ENCODE measurements at regions not wholly inside any gene's neighbourhood (a gene's known extent, or its start where the extent isn't known, plus 50 kb on each side); places are given as distances from the start of the nearest gene placed in this dataset.

- H3K4me3 Mint-ChIP-seq, result no peak overlapping the region
- no peaks in the 10 kb centered on the region for H3K36me3 Mint-ChIP-seq
- H3K27me3 Mint-ChIP-seq, result no peaks in the 10 kb centered on the region
- H3K9me3 Mint-ChIP-seq (ENCODE audit: low read depth), result peaks cover 3% of the 10 kb centered on the region
- H3K4me1 Mint-ChIP-seq (ENCODE audit: low read depth), result no peaks in the 10 kb centered on the region
- no peak overlapping the region for H3K27ac Mint-ChIP-seq
Measured at GRCh38 chr2:5385596-5385995, 306.6 kb upstream of the SOX11 start.

DNA sequence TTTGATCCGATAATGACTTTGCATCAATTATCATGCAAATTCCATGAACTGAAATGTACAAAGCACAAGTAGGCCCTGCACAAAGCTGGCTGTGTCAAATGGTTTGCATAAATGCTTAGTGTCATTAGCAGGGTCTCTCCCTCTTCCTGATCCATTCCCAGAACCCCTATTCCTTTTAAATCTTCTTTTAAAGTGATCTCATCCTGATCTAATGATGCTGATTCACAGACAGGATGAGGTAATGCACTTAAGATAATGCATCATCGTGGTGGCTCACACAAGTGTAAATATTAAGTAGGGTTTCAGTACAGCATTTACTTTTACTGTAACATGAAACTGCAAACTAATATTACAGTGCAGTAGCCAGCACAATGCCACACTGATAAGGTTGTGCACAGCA lies 304.8 kb upstream of the SOX11 start:
- peaks cover 3% of the 10 kb centered on the region for H3K9me3 Mint-ChIP-seq (ENCODE audit: low read depth)
- H3K27me3 Mint-ChIP-seq, result no peaks in the 10 kb centered on the region
- no peaks in the 10 kb centered on the region for H3K36me3 Mint-ChIP-seq
- no peaks in the 10 kb centered on the region for H3K4me1 Mint-ChIP-seq (ENCODE audit: low read depth)
- no peak overlapping the region for H3K27ac Mint-ChIP-seq
- H3K4me3 Mint-ChIP-seq, result no peak overlapping the region

DNA sequence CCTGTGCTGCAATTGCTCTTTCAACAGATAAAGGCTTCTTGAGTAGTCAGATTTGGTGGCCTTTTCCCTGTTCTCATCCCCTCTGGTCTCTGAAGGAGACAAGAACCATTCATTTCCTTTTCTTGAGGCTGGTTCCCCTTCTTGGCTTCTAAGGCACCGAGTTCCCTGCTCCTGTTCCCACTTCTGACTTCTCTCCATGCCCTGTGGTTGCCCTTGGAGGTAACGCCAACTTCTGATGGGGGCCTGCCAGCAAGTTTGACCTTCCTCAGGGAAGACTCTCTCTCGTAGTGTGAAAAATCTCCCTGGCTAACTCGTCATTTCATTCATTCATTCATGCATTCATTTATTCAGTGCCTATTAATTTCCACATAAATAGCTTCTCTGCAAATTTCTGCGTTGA lies 302.4 kb upstream of the SOX11 start:
- H3K9me3 Mint-ChIP-seq (ENCODE audit: low read depth), result no peaks in the 10 kb centered on the region
- H3K36me3 Mint-ChIP-seq, result no peaks in the 10 kb centered on the region
- no peaks in the 10 kb centered on the region for H3K27me3 Mint-ChIP-seq
- no peaks in the 10 kb centered on the region for H3K4me1 Mint-ChIP-seq (ENCODE audit: low read depth)
- no peak overlapping the region for H3K27ac Mint-ChIP-seq
- H3K4me3 Mint-ChIP-seq, result no peak overlapping the region

GRCh38 chr2:5391362-5391761 lies 300.8 kb upstream of the SOX11 start:
- H3K27ac Mint-ChIP-seq, result no peak overlapping the region
- H3K9me3 Mint-ChIP-seq (ENCODE audit: low read depth), result no peaks in the 10 kb centered on the region
- H3K4me3 Mint-ChIP-seq, result no peak overlapping the region
- H3K4me1 Mint-ChIP-seq (ENCODE audit: low read depth), result no peaks in the 10 kb centered on the region
- no peaks in the 10 kb centered on the region for H3K27me3 Mint-ChIP-seq
- H3K36me3 Mint-ChIP-seq, result no peaks in the 10 kb centered on the region

DNA sequence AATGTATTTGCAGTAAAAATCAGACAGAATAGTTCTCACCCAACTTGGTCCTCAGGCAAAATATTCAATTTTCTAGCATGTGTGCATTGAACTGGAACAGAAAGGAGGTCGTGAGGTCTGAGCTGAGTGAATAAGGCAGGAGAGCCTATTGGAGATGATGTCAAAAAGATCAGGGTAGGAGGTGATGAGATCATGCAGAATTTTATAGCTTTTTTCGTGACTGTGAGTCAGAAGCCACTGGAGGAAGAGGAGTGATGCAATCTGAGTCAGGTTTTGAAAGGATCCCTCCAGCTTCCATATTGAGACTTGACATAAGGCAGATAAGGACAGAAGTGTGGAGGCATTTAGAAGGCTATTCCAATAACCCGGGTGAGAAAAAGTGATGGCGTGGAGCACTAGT lies 299.5 kb upstream of the SOX11 start:
- H3K4me3 Mint-ChIP-seq, result no peak overlapping the region
- no peaks in the 10 kb centered on the region for H3K4me1 Mint-ChIP-seq (ENCODE audit: low read depth)
- H3K27ac Mint-ChIP-seq, result no peak overlapping the region
- H3K27me3 Mint-ChIP-seq, result no peaks in the 10 kb centered on the region
- H3K9me3 Mint-ChIP-seq (ENCODE audit: low read depth), result no peaks in the 10 kb centered on the region
- no peaks in the 10 kb centered on the region for H3K36me3 Mint-ChIP-seq

DNA sequence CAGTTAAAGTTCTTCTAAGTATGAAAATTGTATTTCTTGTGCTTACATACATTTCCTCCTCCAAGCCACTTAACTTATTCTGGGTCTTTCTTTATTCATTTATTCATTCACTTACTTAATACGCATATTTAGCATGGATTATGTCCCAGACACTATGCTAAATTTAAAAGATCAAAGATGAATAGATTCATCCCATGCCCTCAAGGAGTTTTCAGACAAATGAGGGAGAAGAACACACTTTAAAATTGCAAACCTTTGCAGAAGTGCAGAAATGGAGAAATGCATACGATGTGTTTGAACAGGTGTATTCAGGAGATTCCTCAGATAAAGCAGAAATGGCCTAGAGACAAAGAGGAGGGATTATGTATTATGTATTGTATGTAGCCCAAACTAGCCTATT lies 298.7 kb upstream of the SOX11 start:
- Mint-ChIP-seq H3K27ac (no peak overlapping the region), H3K4me1 (ENCODE audit: low read depth) (no peaks in the 10 kb centered on the region), H3K27me3 (no peaks in the 10 kb centered on the region), H3K9me3 (ENCODE audit: low read depth) (no peaks in the 10 kb centered on the region), H3K4me3 (no peak overlapping the region), H3K36me3 (no peaks in the 10 kb centered on the region)

- Mint-ChIP-seq H3K9me3 (ENCODE audit: low read depth) (no peaks in the 10 kb centered on the region), H3K27me3 (no peaks in the 10 kb centered on the region), H3K4me1 (ENCODE audit: low read depth) (no peaks in the 10 kb centered on the region), H3K36me3 (no peaks in the 10 kb centered on the region), H3K4me3 (no peak overlapping the region), H3K27ac (no peak overlapping the region)
Measured at GRCh38 chr2:5394223-5394622, 298.0 kb upstream of the SOX11 start.

GRCh38 chr2:5401115-5401657 lies 291.0 kb upstream of the SOX11 start:
- Mint-ChIP-seq H3K4me1 (ENCODE audit: low read depth) (no peaks in the 10 kb centered on the region), H3K36me3 (no peaks in the 10 kb centered on the region), H3K9me3 (ENCODE audit: low read depth) (no peaks in the 10 kb centered on the region), H3K27me3 (peaks cover 1% of the 10 kb centered on the region), H3K4me3 (no peak overlapping the region), H3K27ac (no peak overlapping the region)

DNA sequence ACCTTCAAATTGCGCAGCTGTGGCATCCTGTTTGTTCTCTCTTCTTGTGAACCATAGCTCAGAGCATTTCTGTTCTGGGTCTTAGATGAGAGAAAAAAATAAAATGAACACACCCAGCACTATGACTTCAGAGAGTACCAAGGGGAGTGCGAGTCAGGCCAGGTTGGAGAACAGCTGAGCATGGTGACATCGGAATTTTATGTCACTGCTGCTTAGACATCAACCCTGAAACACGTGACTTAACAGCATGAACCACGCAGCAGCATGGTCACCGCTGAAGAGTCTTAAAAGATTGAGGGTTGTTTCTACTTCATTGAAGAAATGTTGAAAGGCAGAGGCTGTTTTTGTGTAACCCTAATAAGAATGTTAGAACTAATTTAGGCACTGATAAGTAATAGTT lies 288.8 kb upstream of the SOX11 start:
- Mint-ChIP-seq H3K4me3 (no peak overlapping the region), H3K27ac (no peak overlapping the region), H3K36me3 (no peaks in the 10 kb centered on the region), H3K4me1 (ENCODE audit: low read depth) (no peaks in the 10 kb centered on the region), H3K9me3 (ENCODE audit: low read depth) (no peaks in the 10 kb centered on the region), H3K27me3 (peaks cover 1% of the 10 kb centered on the region)

DNA sequence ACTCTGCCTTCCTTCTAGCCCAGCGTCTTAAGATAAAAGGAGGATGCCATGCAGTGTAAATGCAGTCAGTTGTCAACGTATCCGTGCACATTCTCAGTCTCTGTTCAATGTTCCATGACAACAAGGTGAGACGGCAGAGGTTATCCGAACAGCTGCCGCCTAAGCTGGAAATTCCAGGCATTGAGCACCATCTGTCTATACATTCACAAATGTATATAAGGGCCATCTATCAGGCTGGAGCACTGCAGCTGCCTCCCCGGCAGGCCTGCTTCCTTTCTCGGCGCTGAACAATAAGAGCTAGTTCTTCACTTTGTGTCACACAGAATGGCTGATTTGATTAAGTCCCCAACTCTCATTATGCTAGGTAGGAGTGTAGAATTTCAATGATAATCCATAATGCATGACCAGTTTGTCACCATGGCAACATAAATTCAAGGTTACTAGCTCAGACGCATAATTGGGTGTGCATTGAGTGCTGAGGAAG lies 282.2 kb upstream of the SOX11 start:
- Mint-ChIP-seq H3K27ac (no peak overlapping the region), H3K4me1 (ENCODE audit: low read depth) (no peaks in the 10 kb centered on the region), H3K9me3 (ENCODE audit: low read depth) (no peaks in the 10 kb centered on the region), H3K27me3 (no peaks in the 10 kb centered on the region), H3K4me3 (no peak overlapping the region), H3K36me3 (no peaks in the 10 kb centered on the region)

DNA sequence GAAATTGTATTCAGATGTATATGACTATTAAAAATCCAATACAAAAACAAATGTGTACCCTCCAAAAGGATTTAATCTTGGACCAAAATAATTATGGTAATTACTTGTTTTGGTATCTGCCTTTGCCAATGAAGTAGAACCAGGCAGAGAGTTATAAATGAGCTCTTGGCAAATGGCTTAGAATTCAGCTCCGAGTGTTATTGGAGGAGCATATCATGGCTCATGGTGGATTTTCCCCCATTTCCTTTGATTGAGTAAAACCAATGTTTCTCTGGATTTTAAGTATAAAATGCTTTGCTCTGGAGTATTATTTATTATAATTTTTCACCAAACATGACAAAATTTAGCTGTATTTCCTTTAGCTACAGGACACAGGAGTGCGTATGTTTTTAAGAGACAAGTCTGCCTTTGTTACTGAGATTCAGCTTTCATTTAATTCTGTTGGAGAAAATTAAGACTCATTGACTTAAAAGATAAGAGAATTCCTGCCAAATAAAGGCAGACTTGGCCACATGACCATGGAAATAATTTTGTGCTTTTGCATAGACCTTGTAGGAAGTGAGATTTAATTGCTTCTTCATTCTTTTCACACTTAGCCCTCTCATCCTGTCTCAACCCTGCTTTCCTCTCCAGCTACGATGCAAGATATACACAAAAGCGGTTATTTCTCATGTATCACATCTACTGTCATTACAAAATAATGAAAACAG lies 281.0 kb upstream of the SOX11 start:
- Mint-ChIP-seq H3K27me3 (no peaks in the 10 kb centered on the region), H3K9me3 (ENCODE audit: low read depth) (no peaks in the 10 kb centered on the region), H3K27ac (no peak overlapping the region), H3K4me3 (no peak overlapping the region), H3K36me3 (no peaks in the 10 kb centered on the region), H3K4me1 (ENCODE audit: low read depth) (no peaks in the 10 kb centered on the region)

- Mint-ChIP-seq H3K36me3 (no peaks in the 10 kb centered on the region), H3K27ac (no peak overlapping the region), H3K27me3 (no peaks in the 10 kb centered on the region), H3K4me1 (ENCODE audit: low read depth) (no peaks in the 10 kb centered on the region), H3K9me3 (ENCODE audit: low read depth) (no peaks in the 10 kb centered on the region), H3K4me3 (no peak overlapping the region)
Measured at GRCh38 chr2:5412001-5412400, 280.2 kb upstream of the SOX11 start.

GRCh38 chr2:5433855-5434254 lies 258.3 kb upstream of the SOX11 start:
- no peaks in the 10 kb centered on the region for H3K4me1 Mint-ChIP-seq (ENCODE audit: low read depth)
- no peaks in the 10 kb centered on the region for H3K27me3 Mint-ChIP-seq
- H3K4me3 Mint-ChIP-seq, result no peak overlapping the region
- H3K27ac Mint-ChIP-seq, result no peak overlapping the region
- H3K36me3 Mint-ChIP-seq, result no peaks in the 10 kb centered on the region
- H3K9me3 Mint-ChIP-seq (ENCODE audit: low read depth), result peaks cover 4% of the 10 kb centered on the region

GRCh38 chr2:5437375-5437774 lies 254.8 kb upstream of the SOX11 start:
- Mint-ChIP-seq H3K27me3 (no peaks in the 10 kb centered on the region), H3K4me1 (ENCODE audit: low read depth) (no peaks in the 10 kb centered on the region), H3K27ac (no peak overlapping the region), H3K9me3 (ENCODE audit: low read depth) (peaks cover 4% of the 10 kb centered on the region), H3K36me3 (no peaks in the 10 kb centered on the region), H3K4me3 (no peak overlapping the region)

GRCh38 chr2:5440174-5440573 lies 252.0 kb upstream of the SOX11 start:
- Mint-ChIP-seq H3K27ac (no peak overlapping the region), H3K27me3 (no peaks in the 10 kb centered on the region), H3K4me1 (ENCODE audit: low read depth) (no peaks in the 10 kb centered on the region), H3K4me3 (no peak overlapping the region), H3K9me3 (ENCODE audit: low read depth) (peaks cover 5% of the 10 kb centered on the region), H3K36me3 (no peaks in the 10 kb centered on the region)

DNA sequence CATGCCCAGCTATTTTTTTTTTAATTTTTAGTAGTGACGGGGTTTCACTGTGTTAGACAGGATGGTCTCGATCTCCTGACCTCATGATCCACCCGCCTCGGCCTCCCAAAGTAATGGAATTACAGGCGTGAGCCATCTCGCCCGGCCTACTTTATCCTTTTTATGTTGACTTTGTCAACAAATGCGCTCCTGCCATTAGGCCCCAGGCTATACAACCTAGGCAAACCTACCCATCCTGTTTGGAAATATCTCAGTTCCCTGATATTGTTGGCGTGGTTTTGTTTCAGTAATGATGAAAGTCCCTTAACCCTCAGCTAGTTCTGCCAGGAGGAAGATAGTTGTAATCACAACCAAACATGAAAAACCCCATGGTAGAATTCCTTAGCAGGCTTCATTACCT lies 249.4 kb upstream of the SOX11 start:
- H3K36me3 Mint-ChIP-seq, result no peaks in the 10 kb centered on the region
- H3K4me1 Mint-ChIP-seq (ENCODE audit: low read depth), result no peaks in the 10 kb centered on the region
- H3K27me3 Mint-ChIP-seq, result no peaks in the 10 kb centered on the region
- peaks cover 6% of the 10 kb centered on the region for H3K9me3 Mint-ChIP-seq (ENCODE audit: low read depth)
- H3K4me3 Mint-ChIP-seq, result no peak overlapping the region
- H3K27ac Mint-ChIP-seq, result no peak overlapping the region

Data from activated naive CD8-positive, alpha-beta T cell (primary cell).